ENCODE measurements at regions not wholly inside any gene's neighbourhood (a gene's known extent, or its start where the extent isn't known, plus 50 kb on each side); places are given as distances from the start of the nearest gene placed in this dataset.

GRCh38 chr7:94223375-94224084 is 171.2 kb upstream of the COL1A2 start:
- H3K79me2 ChIP-seq = no peaks in the 10 kb centered on the region
- H3K27me3 ChIP-seq = no peaks in the 10 kb centered on the region
- no peaks in the 10 kb centered on the region for H3K9me3 ChIP-seq (ENCODE audit: low read depth)
- H3K4me3 ChIP-seq = no peak overlapping the region
- no peaks in the 10 kb centered on the region for H3K4me1 ChIP-seq (ENCODE audit: insufficient read depth)
- TF ChIP-seq EZH2phosphoT487 (IDR thresholded peaks at IDR 0.05; ENCODE audit: low read depth, severe bottlenecking, unreplicated experiment) (no peak), CTCF (IDR thresholded peaks at IDR 0.05; ENCODE audit: poor library complexity) (peak; percentile 41)
- 14% methylated on average over 6 of the region's 6 CpGs for WGBS (ENCODE audit: low lambda C conversion rate, missing lambda C conversion rate)
- peak overlapping the region; percentile 35 for H3K4me2 ChIP-seq
- peak; percentile 33 for DNase-seq (ENCODE audit: low spot score)
- no peak overlapping the region for H3K27ac ChIP-seq
- H3K9me2 ChIP-seq (replicated peaks; ENCODE audit: insufficient read depth) = no peaks in the 10 kb centered on the region
- no peaks in the 10 kb centered on the region for H4K20me1 ChIP-seq (ENCODE audit: insufficient read depth, poor library complexity, severe bottlenecking)
- peak overlapping the region; percentile 6 for H2AFZ ChIP-seq
- H3K36me3 ChIP-seq (replicated peaks; ENCODE audit: insufficient read depth, low read depth) = no peaks in the 10 kb centered on the region

DNA sequence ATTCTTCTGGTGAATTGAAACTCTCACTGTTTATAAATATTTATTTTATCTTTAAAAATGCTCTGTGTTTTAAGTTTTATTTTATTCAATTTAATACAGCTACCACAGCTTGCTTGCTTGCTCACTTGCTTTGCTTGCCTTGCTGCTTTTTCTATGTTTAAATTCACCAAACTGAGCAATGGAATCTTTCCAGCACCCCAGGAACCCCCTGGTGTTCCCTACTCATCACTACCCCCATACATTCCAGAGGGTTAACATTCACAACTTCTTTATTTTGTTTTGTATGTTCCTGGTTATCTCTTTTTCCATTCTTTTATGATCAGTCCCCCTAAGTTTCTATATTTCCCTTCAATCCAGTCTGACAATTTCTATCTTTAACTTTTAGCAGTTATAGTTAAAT is 166.5 kb upstream of the COL1A2 start:
- H3K27ac ChIP-seq = no peak overlapping the region

DNA sequence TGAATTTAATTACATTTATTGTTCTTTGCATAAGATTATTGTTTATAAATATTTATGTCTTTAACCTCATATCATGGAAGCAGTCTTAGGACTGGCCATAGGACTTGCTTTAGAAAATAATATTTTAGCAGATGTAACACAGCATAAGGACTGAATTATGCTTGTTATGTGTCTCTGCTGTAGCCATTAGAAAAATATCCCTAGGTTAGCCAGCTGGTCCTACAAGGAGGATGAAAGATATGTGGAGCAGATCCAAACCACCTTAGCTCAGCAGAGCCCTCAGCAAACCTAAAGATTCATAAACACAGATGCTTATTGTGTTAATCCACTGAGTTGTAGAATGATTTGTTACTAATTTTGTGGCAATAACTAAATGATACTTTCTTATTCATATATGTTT is 166.0 kb upstream of the COL1A2 start:
- Histone ChIP-seq H3K9me3 (ENCODE audit: low read depth) (peaks cover 3% of the 10 kb centered on the region), H3K4me3 (no peak overlapping the region), H3K27ac (no peak overlapping the region), H3K4me2 (no peak overlapping the region), H4K20me1 (ENCODE audit: insufficient read depth, poor library complexity, severe bottlenecking) (no peaks in the 10 kb centered on the region), H2AFZ (no peak overlapping the region), H3K27me3 (no peaks in the 10 kb centered on the region), H3K36me3 (replicated peaks; ENCODE audit: insufficient read depth, low read depth) (no peaks in the 10 kb centered on the region), H3K79me2 (no peaks in the 10 kb centered on the region), H3K4me1 (ENCODE audit: insufficient read depth) (no peaks in the 10 kb centered on the region), H3K9me2 (replicated peaks; ENCODE audit: insufficient read depth) (no peaks in the 10 kb centered on the region)
- TF ChIP-seq EZH2 (IDR thresholded peaks at IDR 0.05; ENCODE audit: borderline replicate concordance) (no peak), EZH2phosphoT487 (IDR thresholded peaks at IDR 0.05; ENCODE audit: low read depth, severe bottlenecking, unreplicated experiment) (no peak), CTCF (IDR thresholded peaks at IDR 0.05; ENCODE audit: poor library complexity) (no peak)
- no peak for DNase-seq (ENCODE audit: low spot score)

More for the DNA sequence above, 166.5 kb upstream of the COL1A2 start:
- H3K27me3 ChIP-seq = no peaks in the 10 kb centered on the region
- no peaks in the 10 kb centered on the region for H3K9me2 ChIP-seq (replicated peaks; ENCODE audit: insufficient read depth)
- H3K4me2 ChIP-seq = no peak overlapping the region
- H3K4me3 ChIP-seq = no peak overlapping the region
- H3K79me2 ChIP-seq = no peaks in the 10 kb centered on the region
- TF ChIP-seq CTCF (IDR thresholded peaks at IDR 0.05; ENCODE audit: poor library complexity) (no peak), EZH2phosphoT487 (IDR thresholded peaks at IDR 0.05; ENCODE audit: low read depth, severe bottlenecking, unreplicated experiment) (no peak)
- H2AFZ ChIP-seq = no peak overlapping the region
- H3K4me1 ChIP-seq (ENCODE audit: insufficient read depth) = no peaks in the 10 kb centered on the region
- no peaks in the 10 kb centered on the region for H3K36me3 ChIP-seq (replicated peaks; ENCODE audit: insufficient read depth, low read depth)
- H4K20me1 ChIP-seq (ENCODE audit: insufficient read depth, poor library complexity, severe bottlenecking) = no peaks in the 10 kb centered on the region
- no peak for DNase-seq (ENCODE audit: low spot score)
- peaks cover 3% of the 10 kb centered on the region for H3K9me3 ChIP-seq (ENCODE audit: low read depth)

- no peak overlapping the region for H3K4me2 ChIP-seq
- H3K4me3 ChIP-seq = no peak overlapping the region
- H2AFZ ChIP-seq = no peak overlapping the region
- H3K27me3 ChIP-seq = no peaks in the 10 kb centered on the region
- TF ChIP-seq EZH2phosphoT487 (IDR thresholded peaks at IDR 0.05; ENCODE audit: low read depth, severe bottlenecking, unreplicated experiment) (no peak), CTCF (IDR thresholded peaks at IDR 0.05; ENCODE audit: poor library complexity) (no peak)
- H3K9me3 ChIP-seq (ENCODE audit: low read depth) = peaks cover 3% of the 10 kb centered on the region
- H4K20me1 ChIP-seq (ENCODE audit: insufficient read depth, poor library complexity, severe bottlenecking) = no peaks in the 10 kb centered on the region
- no peaks in the 10 kb centered on the region for H3K9me2 ChIP-seq (replicated peaks; ENCODE audit: insufficient read depth)
- 73% methylated on average over 2 of the region's 2 CpGs for WGBS (ENCODE audit: low lambda C conversion rate, missing lambda C conversion rate)
- no peaks in the 10 kb centered on the region for H3K36me3 ChIP-seq (replicated peaks; ENCODE audit: insufficient read depth, low read depth)
- no peaks in the 10 kb centered on the region for H3K4me1 ChIP-seq (ENCODE audit: insufficient read depth)
- no peak overlapping the region for H3K27ac ChIP-seq
- H3K79me2 ChIP-seq = no peaks in the 10 kb centered on the region
- DNase-seq (ENCODE audit: low spot score) = no peak
These were observed 163.4 kb upstream of the COL1A2 start for GRCh38 chr7:94231305-94231704.

Data from hepatocyte (in vitro differentiated cells).